ENCODE measurements at regions not wholly inside any gene's neighbourhood (a gene's known extent, or its start where the extent isn't known, plus 50 kb on each side); places are given as distances from the start of the nearest gene placed in this dataset.

- H3K27ac ChIP-seq (ENCODE audit: poor library complexity, severe bottlenecking) = no peak overlapping the region
- no peaks in the 10 kb centered on the region for H3K27me3 ChIP-seq (ENCODE audit: insufficient read depth, poor library complexity, severe bottlenecking)
- H3K4me1 ChIP-seq (ENCODE audit: insufficient read depth, poor library complexity, severe bottlenecking) = no peaks in the 10 kb centered on the region
- ATAC-seq (ENCODE audit: low read depth) (peak; percentile 31; the same call in 1 of the 3 replicates), DNase-seq (ENCODE audit: low spot score) (no peak)
- H3K9me3 ChIP-seq (ENCODE audit: severe bottlenecking) = no peaks in the 10 kb centered on the region
- no peak for TF ChIP-seq CTCF (IDR thresholded peaks at IDR 0.05; ENCODE audit: poor library complexity, severe bottlenecking)
- no peaks in the 10 kb centered on the region for H3K36me3 ChIP-seq (ENCODE audit: low read depth)
- H3K4me3 ChIP-seq (ENCODE audit: severe bottlenecking) = no peak overlapping the region
Measured at GRCh38 chr4:145351162-145351561, 130.5 kb upstream of the SMAD1 start.

- TF ChIP-seq CTCF (IDR thresholded peaks at IDR 0.05; ENCODE audit: poor library complexity, severe bottlenecking) = no peak
- ATAC-seq (ENCODE audit: low read depth) (no peak), DNase-seq (ENCODE audit: low spot score) (no peak)
- Histone ChIP-seq H3K36me3 (ENCODE audit: low read depth) (no peaks in the 10 kb centered on the region), H3K27ac (ENCODE audit: poor library complexity, severe bottlenecking) (no peak overlapping the region), H3K9me3 (ENCODE audit: severe bottlenecking) (no peaks in the 10 kb centered on the region), H3K27me3 (ENCODE audit: insufficient read depth, poor library complexity, severe bottlenecking) (no peaks in the 10 kb centered on the region), H3K4me1 (ENCODE audit: insufficient read depth, poor library complexity, severe bottlenecking) (no peaks in the 10 kb centered on the region), H3K4me3 (ENCODE audit: severe bottlenecking) (no peak overlapping the region)
Measured at GRCh38 chr4:145348291-145348690, 133.4 kb upstream of the SMAD1 start.

- H3K9me3 ChIP-seq (ENCODE audit: severe bottlenecking) = no peaks in the 10 kb centered on the region
- no peaks in the 10 kb centered on the region for H3K4me1 ChIP-seq (ENCODE audit: insufficient read depth, poor library complexity, severe bottlenecking)
- no peaks in the 10 kb centered on the region for H3K27me3 ChIP-seq (ENCODE audit: insufficient read depth, poor library complexity, severe bottlenecking)
- no peaks in the 10 kb centered on the region for H3K36me3 ChIP-seq (ENCODE audit: low read depth)
- H3K4me3 ChIP-seq (ENCODE audit: severe bottlenecking) = no peak overlapping the region
- no peak for DNase-seq (ENCODE audit: low spot score)
- ATAC-seq (ENCODE audit: low read depth) = no peak
- no peak for TF ChIP-seq CTCF (IDR thresholded peaks at IDR 0.05; ENCODE audit: poor library complexity, severe bottlenecking)
- H3K27ac ChIP-seq (ENCODE audit: poor library complexity, severe bottlenecking) = no peak overlapping the region
Measured at GRCh38 chr4:145347684-145348083, 134.0 kb upstream of the SMAD1 start.

GRCh38 chr4:145346081-145346480 is 135.6 kb upstream of the SMAD1 start:
- Histone ChIP-seq H3K9me3 (ENCODE audit: severe bottlenecking) (no peaks in the 10 kb centered on the region), H3K4me1 (ENCODE audit: insufficient read depth, poor library complexity, severe bottlenecking) (no peaks in the 10 kb centered on the region), H3K36me3 (ENCODE audit: low read depth) (no peaks in the 10 kb centered on the region), H3K27me3 (ENCODE audit: insufficient read depth, poor library complexity, severe bottlenecking) (no peaks in the 10 kb centered on the region), H3K4me3 (ENCODE audit: severe bottlenecking) (no peak overlapping the region), H3K27ac (ENCODE audit: poor library complexity, severe bottlenecking) (no peak overlapping the region)
- ATAC-seq (ENCODE audit: low read depth) = no peak
- no peak for TF ChIP-seq CTCF (IDR thresholded peaks at IDR 0.05; ENCODE audit: poor library complexity, severe bottlenecking)
- DNase-seq (ENCODE audit: low spot score) = no peak

- DNase-seq (ENCODE audit: low spot score) = no peak
- TF ChIP-seq CTCF (IDR thresholded peaks at IDR 0.05; ENCODE audit: poor library complexity, severe bottlenecking) = no peak
- Histone ChIP-seq H3K4me1 (ENCODE audit: insufficient read depth, poor library complexity, severe bottlenecking) (no peaks in the 10 kb centered on the region), H3K27ac (ENCODE audit: poor library complexity, severe bottlenecking) (no peak overlapping the region), H3K27me3 (ENCODE audit: insufficient read depth, poor library complexity, severe bottlenecking) (no peaks in the 10 kb centered on the region), H3K9me3 (ENCODE audit: severe bottlenecking) (no peaks in the 10 kb centered on the region), H3K4me3 (ENCODE audit: severe bottlenecking) (no peak overlapping the region), H3K36me3 (ENCODE audit: low read depth) (no peaks in the 10 kb centered on the region)
- ATAC-seq (ENCODE audit: low read depth) = no peak
Measured at GRCh38 chr4:145345401-145345800, 136.3 kb upstream of the SMAD1 start.

All from RWPE2 (cell line).